Epithelial cell of esophagus (primary cell): ENCODE measurements at regions not wholly inside any gene's neighbourhood (a gene's known extent, or its start where the extent isn't known, plus 50 kb on each side); places are given as distances from the start of the nearest gene placed in this dataset.

ENCODE experiments used
- DNase-seq: peaks from one replicate; pipeline ENCODE4 v3.0.0; 2010; ENCODE audit warnings: low read depth
- H3K4me3 ChIP-seq: 2 replicates; pipeline ENCODE4 v1.5.1; 2011; ENCODE audit warnings: mild to moderate bottlenecking, low read length, control low read depth
- CTCF ChIP-seq: IDR thresholded peaks from 2 replicates; pipeline ENCODE4 v1.5.1; 2011; ENCODE audit warnings: low read depth, mild to moderate bottlenecking, low read length, control low read depth, inconsistent platforms; ENCODE audit not compliant: insufficient read depth; ENCODE audit errors: missing control alignments

DNA sequence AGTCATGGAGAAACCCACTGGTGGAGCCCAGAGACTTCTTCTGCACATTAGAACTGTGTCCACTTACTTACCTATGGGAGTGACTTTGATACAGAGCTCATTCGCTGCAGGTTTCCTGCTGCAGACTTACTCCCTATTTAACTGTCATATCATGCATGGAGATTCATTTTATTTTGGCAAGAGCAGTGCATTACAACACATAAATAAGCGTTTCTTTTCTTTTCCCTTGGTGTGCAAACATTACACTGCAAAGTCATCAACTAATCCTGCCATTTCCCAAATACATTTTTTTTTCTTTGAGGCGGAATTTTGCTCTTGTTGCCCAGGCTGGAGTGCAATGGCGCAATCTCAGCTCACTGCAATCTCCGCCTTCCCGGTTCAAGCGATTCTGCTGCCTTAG lies 230.9 kb upstream of the SFRP2 start:
- H3K4me3 ChIP-seq: no peak overlapping the region
- DNase-seq: no peak
- TF ChIP-seq CTCF: no peak

GRCh38 chr4:154018659-154019058 lies 229.8 kb upstream of the SFRP2 start:
- no peak for DNase-seq
- H3K4me3 ChIP-seq: no peak overlapping the region
- TF ChIP-seq CTCF: no peak

GRCh38 chr4:154015578-154015977 lies 226.7 kb upstream of the SFRP2 start:
- H3K4me3 ChIP-seq: no peak overlapping the region
- DNase-seq: no peak
- no peak for TF ChIP-seq CTCF

GRCh38 chr4:154014407-154015321 lies 225.8 kb upstream of the SFRP2 start:
- no peak overlapping the region for H3K4me3 ChIP-seq
- TF ChIP-seq CTCF: no peak
- DNase-seq: no peak

GRCh38 chr4:154013576-154013975 lies 224.7 kb upstream of the SFRP2 start:
- no peak for TF ChIP-seq CTCF
- no peak overlapping the region for H3K4me3 ChIP-seq
- no peak for DNase-seq

DNA sequence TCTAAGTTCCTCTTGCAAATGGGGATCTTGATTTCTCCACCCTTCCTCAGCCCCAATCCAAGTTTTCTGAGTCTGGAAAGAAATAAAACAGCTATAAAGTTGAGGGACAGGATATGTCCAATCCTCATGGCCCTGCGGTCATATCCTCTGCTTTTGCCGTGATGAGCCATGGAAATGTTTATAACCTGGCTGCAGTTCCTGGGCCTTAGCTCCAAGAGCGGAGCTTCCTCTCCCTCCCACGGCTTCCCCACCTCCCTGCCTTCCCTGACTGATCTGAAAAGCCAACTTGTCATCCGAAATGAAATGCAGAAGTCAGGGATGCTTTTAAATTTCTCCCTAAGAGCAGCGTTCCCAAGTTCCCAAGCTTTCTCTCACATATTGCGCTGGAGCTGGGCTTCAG lies 221.5 kb upstream of the SFRP2 start:
- no peak for TF ChIP-seq CTCF
- no peak for DNase-seq

GRCh38 chr4:154009788-154010187 lies 220.9 kb upstream of the SFRP2 start:
- peak; percentile 55 for DNase-seq
- TF ChIP-seq CTCF: no peak
- H3K4me3 ChIP-seq: no peak overlapping the region

More for the DNA sequence above, 221.5 kb upstream of the SFRP2 start:
- no peak overlapping the region for H3K4me3 ChIP-seq
